HG03342 (cell line): ENCODE measurements at regions not wholly inside any gene's neighbourhood (a gene's known extent, or its start where the extent isn't known, plus 50 kb on each side); places are given as distances from the start of the nearest gene placed in this dataset.
"Not testable (repeated sequence)": the region's sequence is repeated elsewhere in the genome, so short reads cannot be mapped to it uniquely, and the experiment has no call there.

ENCODE experiments used
- ATAC-seq: cut with Tn5 transposase; IDR thresholded peaks from one replicate; pipeline ENCODE4 v1.9.1; 2021; ENCODE audit warnings: mild to moderate bottlenecking, moderate library complexity; ENCODE audit not compliant: unreplicated experiment

DNA sequence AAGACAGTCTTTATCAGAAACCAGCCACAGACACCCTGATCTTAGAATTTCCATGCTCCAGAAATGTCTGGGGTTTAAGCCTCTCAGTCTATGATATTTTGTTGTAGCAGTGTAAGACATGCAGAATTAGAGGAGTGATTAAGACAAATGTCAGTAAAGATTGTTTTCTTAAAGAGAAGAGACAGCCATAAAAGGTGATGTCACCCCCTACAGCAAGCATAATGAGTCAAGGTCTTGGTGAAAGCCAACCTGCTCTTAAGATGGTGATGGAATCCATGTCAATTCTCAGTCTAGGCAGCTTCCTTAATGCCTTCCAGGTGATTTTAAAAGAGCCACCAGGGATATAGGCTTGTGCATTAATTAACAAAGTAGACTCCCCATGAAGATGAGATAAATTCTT, 849.9 kb upstream of the EPHA7 start:
- ATAC-seq = no peak

DNA sequence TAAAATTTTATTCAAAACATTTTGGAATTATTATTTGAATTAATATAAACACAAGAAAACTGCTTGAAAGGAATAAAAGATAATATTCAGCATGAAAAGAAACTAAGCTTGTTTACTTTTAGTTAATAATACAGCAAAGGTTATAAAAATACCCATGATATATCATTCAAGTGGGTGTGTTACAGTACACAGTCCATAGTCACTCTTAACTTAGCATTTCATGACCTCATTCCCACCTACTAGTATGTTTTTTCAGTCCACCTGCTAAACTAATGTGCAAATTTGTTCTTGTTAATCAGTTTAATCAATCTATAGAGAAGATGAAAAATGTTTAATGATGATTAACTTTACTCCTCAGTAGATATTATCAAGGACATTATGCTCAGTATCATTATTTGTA, 841.4 kb upstream of the EPHA7 start:
- no peak for ATAC-seq

DNA sequence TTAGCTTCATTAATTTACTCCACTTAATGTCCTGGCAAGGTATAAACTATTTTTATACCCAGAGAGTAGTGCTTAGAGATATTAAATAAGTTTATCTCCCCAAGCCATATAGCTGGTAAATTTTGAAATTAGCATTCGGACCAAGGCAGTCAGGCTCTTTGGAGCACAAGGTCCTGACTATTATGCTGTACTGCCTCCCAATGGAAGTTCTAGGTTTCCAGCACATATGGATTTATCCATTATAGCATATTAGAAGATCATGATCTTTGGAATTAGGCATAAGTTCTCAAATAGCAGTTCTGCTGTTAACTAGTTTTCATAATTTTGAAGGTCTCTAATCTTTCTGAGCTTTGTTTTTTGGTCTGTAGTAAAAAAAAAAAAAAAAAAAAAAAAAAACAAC, 835.3 kb upstream of the EPHA7 start:
- no peak for ATAC-seq

DNA sequence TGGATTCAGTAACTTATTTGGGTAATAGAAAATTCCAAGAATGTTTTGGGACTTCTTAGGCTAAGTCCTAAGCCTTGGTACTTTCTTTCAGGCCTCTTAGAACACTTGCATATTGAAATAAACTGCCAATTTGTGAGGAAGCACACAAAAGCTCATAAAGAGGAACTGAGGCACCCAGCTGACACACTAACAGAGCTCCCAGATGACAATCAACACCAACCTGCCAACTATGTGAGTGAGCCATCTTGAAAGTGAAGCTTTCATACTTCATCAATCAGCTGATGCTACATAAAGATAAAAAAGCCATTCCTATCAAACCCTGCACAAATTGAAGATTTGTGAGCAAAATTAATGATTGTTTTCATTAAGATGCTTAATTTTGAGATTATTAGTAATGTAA, 832.5 kb upstream of the EPHA7 start:
- ATAC-seq = no peak

DNA sequence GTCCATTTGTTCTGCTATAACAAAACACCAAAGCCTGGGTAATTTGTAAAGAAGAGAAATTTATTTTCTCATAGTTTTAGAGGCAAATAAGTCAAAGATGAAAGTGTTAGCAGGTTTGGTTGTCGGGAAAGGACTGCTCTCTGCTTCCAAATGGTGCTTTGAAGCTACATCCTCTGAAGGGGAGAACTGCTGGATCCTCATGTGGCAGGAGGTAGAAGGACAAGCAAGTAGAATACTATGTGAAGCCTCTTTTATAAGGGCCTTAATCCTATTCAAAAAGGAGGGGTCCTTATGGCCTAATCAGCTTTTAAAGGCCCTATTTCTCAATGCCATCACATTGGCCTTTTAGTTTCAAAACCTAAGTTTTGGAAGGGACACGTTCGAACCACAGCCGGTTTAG, 826.0 kb upstream of the EPHA7 start:
- no peak for ATAC-seq

DNA sequence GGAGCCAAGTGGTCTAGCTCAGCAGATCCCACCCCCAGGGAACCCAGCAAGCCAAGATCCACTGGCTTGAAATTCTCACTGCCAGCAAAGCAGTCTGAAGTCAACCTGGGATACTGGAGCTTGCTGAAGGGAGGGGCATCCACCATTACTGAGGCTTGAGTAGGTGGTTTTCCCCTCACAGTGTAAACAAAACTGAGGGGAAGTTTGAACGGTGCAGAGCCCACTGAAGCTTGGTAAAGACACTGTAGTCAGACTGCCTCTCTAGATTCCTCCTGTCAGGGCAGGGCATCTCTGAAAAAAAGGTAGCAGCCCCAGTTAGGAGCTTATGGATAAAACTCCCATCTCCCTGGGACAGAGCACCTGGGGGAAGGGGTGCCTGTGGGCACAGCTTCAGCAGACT, 819.5 kb upstream of the EPHA7 start:
- no peak for ATAC-seq

DNA sequence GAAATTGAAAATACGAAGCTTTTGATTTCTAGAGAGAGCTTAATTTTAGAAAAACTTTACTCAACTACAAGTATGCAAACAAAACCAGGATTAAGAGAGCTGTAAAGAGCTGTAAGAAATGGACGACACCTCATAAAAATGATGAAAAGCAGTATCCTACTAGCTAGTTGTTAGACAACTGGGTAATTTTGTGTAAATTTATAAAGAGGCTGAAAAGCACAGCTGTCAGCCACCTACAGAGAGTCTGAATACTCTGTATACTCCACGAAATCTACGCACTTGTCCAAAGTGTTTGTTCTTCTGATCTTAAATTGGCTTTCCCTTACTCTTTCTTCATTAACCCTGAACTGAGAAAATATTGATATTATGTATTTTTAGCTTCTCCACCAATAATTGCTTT, 808.4 kb upstream of the EPHA7 start:
- ATAC-seq = no peak

DNA sequence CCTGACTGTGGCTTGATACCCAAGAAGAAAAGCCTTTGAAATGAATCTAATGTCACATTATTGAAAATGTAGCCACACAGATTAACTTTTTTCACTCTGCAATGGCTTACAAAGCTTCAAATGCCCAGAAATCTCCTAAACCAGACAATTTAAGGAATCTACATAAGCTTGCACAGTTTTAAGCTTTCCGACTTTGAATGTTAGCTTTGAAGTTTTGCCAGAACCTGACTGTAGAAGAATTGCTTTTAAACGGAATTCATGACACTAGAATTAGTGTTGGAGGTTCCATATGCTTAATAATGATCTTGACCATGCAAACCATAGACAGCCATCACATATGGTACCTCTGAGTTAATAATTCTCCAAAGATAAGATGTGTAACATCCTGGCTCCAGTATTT, 798.5 kb upstream of the EPHA7 start:
- ATAC-seq = no peak

DNA sequence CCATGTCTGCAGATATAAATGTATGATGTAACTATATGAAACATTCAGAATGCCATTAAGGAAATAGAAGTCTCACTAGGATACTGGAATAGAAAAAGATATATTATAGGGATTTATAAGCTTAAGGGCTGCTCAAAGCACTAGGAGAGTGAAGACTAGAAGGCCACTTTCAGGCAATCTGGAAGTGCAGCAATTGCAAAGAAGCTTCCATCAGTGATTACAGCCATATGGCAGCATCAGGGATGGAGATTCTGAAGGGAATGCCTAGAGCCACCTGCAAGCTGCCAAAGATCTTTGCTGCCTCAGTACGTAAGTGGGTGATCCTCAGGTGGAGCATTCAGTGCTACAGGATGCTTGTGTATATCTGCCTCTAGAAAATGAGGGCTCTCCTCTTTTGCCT, 796.2 kb upstream of the EPHA7 start:
- no peak for ATAC-seq

DNA sequence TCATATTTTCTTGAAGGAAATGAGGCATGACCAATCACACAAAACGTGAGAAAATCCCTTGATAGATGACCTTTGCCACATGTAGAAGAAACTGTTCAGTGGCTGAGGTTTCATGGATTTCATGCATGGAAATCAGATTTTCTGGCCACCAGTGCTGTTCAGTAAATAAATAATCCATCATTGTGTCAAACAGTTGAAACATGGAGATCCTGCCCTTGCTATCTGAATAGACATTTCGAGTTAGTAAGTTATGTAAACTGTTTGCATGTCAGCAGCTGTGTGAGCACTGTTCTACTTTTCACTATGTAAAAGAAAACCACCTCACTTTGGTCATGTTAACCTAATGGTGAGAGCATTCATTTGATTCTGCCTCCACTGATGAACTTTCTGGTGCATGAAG, 793.9 kb upstream of the EPHA7 start:
- no peak for ATAC-seq

DNA sequence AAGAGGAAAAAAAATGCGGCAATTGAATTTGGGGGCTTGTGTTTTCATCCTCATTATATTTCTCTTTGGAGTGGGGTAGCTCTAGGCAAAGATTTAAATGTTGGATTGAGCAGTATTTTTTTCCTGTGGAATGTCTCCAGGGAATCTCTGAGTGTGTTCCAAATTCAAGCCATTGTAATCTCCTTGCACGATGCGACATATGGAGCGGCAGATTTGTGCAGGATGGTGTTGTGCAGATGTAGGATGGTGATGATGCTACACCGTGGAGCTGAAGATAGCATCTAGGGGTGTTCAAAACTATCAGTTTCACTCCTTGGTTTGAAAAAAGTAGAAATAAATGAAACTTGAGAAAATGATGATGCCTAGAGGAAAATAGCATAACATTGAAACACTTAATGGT, 777.5 kb upstream of the EPHA7 start:
- no peak for ATAC-seq

DNA sequence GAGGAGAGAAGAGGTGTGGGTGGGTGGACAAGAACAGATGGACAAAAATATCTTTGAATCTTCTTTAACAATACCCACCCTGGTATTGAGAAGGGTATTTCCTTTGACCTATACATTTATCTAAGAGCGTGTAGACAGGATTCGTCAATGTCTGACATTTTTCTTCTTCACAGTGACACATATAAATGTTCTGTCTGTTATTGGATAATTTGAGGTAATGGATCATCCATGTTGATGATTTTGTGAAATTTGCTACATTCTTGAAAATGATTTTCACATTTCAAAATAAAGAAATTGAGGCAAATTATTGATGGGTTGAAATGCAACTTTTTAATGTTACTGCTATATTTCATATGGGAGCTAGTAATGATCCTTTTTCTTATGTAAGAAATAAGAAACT, 770.7 kb upstream of the EPHA7 start:
- ATAC-seq = no peak

DNA sequence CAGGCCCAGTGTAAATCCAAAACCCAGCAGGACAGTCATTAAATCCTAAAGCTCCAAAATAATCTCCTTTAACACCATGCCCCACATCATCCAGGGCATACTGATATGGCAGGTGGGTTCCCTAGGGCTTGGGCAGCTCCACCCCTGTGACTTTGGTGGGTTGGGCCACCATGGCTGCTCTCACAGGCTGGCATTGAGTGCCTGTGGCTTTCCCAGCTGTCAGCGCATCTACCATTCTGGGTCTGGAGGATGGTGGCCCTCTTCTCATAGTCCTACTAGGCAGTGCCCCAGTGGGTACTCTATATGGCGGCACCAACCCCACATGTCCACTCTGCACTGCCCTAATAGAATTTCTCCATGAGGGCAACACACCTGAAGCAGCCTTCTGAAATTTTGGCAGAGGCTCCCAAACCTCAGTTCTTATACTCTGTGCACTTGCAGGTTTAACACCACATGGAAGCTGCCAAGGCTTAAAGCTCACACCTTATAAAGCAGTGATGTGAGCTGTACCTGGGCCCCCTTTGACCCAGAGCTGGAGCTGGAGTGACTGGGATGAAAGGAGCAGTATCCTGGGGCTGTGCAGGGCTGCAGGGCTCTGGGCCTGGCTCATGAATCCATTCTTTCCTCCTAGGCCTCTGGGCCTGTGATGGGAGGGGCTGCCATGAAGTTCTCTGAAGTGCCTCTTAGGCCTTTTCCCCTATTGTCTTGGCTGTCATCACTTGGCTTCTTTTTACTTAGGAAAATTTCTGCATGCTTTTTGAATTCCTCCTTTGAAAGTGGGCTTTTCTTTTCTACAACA, 765.5 kb upstream of the EPHA7 start:
- no peak for ATAC-seq

DNA sequence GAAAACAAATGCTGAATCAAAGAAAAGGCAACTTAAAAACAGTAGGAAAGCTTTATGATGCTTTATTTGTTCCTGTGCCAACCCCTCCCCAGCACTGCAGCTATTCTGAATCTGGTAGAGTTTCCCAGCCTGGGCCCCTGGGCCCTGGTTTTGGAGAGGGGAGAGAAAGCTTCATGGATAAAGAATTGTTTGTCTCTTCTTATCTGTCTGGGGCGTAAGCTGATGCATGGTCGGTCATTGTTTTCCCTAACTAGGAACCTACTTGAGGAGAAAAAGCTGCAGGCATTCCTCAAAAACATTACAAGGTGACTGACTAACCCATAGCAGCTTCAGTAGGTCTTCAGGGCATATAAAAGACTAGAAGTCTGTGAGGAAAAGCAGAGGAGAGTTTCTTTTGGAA, 758.1 kb upstream of the EPHA7 start:
- no peak for ATAC-seq

DNA sequence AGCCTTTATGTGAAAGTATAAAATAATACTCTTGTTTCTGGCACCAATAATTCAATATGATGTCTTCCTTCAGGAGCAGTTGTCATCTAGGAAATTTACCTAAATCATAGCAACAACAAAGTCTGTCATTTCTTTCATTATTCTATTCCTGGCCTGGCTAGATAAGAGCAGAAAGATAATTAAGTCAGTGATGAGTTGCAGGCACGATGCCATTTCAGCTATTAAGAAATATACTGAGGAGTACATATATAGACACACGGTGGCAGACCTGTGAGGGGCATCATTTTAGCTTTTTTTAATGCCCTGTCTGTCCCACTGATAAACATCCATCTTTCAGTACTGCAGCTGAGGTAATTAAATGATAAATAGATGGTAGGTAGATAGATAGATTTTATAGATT, 756.1 kb upstream of the EPHA7 start:
- no peak for ATAC-seq

DNA sequence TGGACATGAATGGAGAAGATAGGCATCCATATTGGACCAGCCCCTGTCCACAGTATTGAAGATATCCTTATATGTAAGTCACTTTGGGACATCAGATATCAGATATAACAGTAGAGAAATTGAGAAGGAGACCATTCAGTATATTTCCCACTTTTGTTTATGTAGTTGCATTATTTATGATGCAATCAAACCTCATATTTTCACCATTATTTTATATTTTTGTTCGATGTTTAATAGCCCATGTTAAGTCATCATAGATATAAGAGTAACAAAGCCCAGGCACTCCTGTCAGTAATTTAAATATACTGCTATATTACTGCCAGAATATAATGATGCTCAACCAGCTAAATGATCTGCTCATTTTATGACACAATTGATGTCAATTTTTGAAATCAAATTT, 744.5 kb upstream of the EPHA7 start:
- no peak for ATAC-seq

DNA sequence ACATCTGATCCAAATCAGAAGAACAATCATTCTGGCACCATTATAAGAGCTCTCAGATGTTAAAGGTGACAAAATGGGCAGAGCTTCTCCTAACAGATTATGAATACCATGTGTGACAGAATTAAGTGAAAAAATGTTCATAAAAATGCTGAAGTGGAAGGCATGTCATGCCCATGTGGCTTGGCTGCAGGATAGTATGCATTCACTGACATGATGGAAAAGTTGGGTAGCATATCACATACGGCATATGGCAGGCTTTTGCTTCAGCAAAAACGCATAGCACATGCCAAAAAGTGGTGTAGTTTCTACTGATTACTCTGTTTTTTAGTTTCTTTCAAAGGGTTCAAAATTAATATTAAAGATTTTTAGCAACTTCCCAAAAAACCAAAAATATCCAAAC, 731.5 kb upstream of the EPHA7 start:
- ATAC-seq = no peak

DNA sequence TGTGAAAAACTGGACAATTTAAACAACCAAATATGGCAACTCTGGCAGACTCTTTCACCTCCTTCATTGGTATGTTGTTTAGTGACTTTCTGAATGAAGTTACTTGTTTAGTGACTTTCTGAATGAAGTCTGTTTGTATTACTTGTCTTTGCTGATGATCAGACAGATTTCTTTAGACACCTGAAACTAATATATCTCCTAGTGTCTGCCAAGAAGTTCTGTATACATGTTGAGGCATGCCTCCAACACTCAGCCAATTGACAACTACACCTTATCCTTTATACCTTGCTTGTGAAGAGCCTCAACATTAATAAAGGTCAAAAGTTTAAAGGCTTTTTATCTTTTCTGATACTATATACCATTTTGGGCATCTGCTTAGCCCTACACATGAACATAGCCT, 725.4 kb upstream of the EPHA7 start:
- no peak for ATAC-seq

DNA sequence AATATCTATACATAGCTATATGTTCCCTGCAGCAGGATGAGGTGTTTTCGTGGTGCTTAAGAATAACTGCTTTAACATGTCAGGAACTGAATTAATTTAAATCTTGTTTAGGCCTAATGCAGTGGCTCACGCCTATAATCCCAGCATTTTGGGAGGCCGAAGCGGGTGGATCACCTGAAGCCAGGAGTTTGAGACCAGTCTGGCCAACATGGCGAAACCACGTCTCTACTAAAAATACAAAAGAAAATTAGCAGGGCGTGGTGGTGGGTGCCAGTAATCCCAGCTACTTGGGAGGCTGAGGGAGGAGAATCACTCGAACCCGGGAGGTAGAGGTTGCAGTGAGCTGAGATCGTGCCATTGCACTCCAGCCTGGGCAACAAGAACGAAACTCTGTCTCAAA, 717.8 kb upstream of the EPHA7 start:
- not testable (repeated sequence) for ATAC-seq

DNA sequence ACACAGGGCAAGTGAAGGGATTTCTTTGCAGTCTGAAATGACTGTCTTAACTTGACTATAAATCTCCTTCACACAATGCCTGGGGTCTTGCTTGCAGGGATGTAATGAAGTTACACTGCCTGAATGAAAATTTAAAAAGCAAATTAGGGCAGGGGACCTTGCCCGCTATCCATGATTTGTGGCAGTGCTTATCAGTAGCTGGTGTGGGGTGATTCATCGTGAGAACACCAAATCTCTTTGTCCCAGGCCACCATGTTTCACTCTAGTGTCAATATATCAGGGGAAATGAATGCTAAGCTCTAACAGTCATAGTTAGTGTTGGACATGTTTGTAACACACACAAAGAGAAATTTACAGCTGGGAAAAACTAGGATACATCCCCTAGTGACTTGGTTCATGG, 713.7 kb upstream of the EPHA7 start:
- ATAC-seq = no peak

DNA sequence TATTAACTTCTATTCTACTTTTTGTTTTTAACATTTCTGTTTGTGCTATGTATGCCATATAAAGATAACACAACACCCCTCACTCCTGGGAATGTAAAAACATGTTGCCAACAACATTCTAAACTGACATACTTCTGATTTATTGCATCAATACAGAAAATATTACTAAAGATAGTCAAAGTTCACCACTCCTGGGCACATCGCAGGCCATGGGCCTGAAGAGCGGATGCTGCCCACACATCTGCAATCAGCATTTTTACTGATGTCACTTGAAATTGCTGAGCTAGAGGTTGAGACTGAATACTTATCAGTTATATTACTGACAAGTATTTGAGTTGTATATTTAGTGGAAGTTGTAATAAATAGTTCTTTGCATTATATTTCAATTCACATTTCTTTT, 711.9 kb upstream of the EPHA7 start:
- no peak for ATAC-seq

DNA sequence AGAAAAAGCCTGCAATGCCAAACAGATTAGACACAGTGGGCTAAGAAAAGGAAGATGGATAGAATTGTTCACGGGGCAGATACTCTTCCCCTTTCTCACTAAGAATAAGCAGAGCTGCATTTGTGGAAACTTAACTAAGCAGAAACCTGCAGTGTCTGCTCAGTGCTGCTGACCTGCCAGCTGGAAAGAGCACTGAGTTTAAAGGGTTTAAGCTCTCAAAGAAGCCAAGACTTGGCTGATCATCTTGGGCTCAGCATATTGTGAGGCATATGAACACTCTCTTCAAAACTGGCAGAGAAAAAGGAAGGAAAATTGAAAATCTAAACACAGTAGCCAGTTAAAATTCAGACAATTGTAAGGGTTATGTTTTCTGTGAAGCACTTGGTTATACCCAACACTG, 711.1 kb upstream of the EPHA7 start:
- no peak for ATAC-seq

DNA sequence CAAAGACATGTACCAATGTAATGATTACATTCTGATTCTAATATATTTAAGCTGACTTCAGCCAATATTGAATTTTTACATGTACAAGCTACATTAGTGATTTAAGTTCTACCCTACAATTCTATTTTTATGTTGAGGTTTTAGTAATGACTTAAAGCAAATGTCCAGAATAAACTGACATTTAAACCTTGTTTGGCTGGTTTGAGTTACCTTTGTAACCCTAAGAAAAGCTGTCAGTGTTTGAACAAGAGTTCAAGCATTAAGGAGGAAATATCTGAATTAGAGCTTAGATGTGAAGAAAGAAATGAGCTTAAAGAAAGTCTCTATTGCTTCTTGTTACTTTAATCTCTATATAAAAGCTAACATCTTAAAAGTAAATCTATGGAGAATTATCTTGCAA, 710.6 kb upstream of the EPHA7 start:
- no peak for ATAC-seq
